K562 (cell line): ENCODE measurements at regions not wholly inside any gene's neighbourhood (a gene's known extent, or its start where the extent isn't known, plus 50 kb on each side); places are given as distances from the start of the nearest gene placed in this dataset.

Experiments
- ATAC-seq: fragments of 200-7000 bp; cut with Tn5 transposase; 3 replicates; pipeline ENCODE4 v1.9.1; 2020; ENCODE audit warnings: moderate library complexity
- BruUV-seq: library from RNA; stranded (reverse); fragments of 400-500 nt; replicated peaks from 2 replicates; lab custom pipeline; 2021; lab: Mats Ljungman, UMichigan
- CTCF ChIA-PET: fragments of 300-600 bp; formaldehyde crosslinking; extraction: SDS; loops from one replicate; lab custom pipeline; 2021; ENCODE audit warnings: low intra/inter-chr PET ratio; lab: Yijun Ruan, JAX
- POLR2A ChIA-PET: fragments of 300-600, 350-650 bp; sonication (Branson Sonifier 250); formaldehyde crosslinking; extraction: SDS; loops from one replicate; lab custom pipeline; 2021; ENCODE audit warnings: antibody characterized with exemption, inconsistent platforms; lab: Yijun Ruan, JAX
- DNase-seq, 4 experiments: peaks; one replicate each; pipeline versions ENCODE4 v3.0.0 to v3.0.0-alpha.2; 2011 to 2018; ENCODE audit warnings: low spot score in 3 of 4, mixed read lengths in 3 of 4; ENCODE audit errors: extremely low read depth in 1 of 4
- FAIRE-seq: peaks from 2 replicates; lab custom pipeline; 2011; peaks lifted over from hg19 to GRCh38; lab: Jason Lieb, UNC
- H2AFZ ChIP-seq: 2 replicates; pipeline ENCODE4 v1.6.0; 2011; ENCODE audit warnings: low read depth, low read length, control low read depth, inconsistent platforms
- H3K27ac ChIP-seq: fragments of 200-600 bp; 3 replicates; pipeline ENCODE4 v1.8.0; 2011; ENCODE audit warnings: low read depth, mild to moderate bottlenecking, control low read depth, inconsistent platforms, low read length, moderate library complexity, mixed read lengths; ENCODE audit errors: extremely low read depth
- H3K27me3 ChIP-seq, 2 experiments: fragments of 300-600 bp in 1 of 2; 2 replicates in 1 of 2; 3 replicates in 1 of 2; pipeline versions ENCODE4 v1.6.0 to v1.8.0; 2011; ENCODE audit warnings: inconsistent platforms in 2 of 2, low read length in 2 of 2, mild to moderate bottlenecking in 1 of 2, mixed read lengths in 1 of 2, moderate library complexity in 1 of 2; ENCODE audit not compliant: control insufficient read depth in 2 of 2, insufficient read depth in 2 of 2
- H3K36me3 ChIP-seq: fragments of 300-600 bp; 3 replicates; pipeline ENCODE4 v1.8.0; 2011; ENCODE audit warnings: mild to moderate bottlenecking, low read length, inconsistent platforms; ENCODE audit not compliant: control insufficient read depth, insufficient read depth
- H3K4me1 ChIP-seq, 2 experiments: fragments of 200-600 bp in 1 of 2; replicated peaks in 1 of 2; 2 replicates in 1 of 2; 3 replicates in 1 of 2; pipeline versions ENCODE4 v1.5.1 to v1.8.0; 2011; ENCODE audit warnings: inconsistent platforms in 2 of 2, low read length in 2 of 2, mild to moderate bottlenecking in 1 of 2, mixed read lengths in 1 of 2, moderate library complexity in 1 of 2; ENCODE audit not compliant: control insufficient read depth in 2 of 2, insufficient read depth in 2 of 2
- H3K4me2 ChIP-seq: 2 replicates; pipeline ENCODE4 v1.6.1; 2011; ENCODE audit warnings: low read length, control low read depth, inconsistent platforms, mixed read lengths; ENCODE audit not compliant: insufficient read depth
- H3K4me3 ChIP-seq: fragments of 200-600 bp; sonication (generic), shearing (Covaris generic); 2 replicates; pipeline ENCODE4 v1.5.1; 2016; ENCODE audit warnings: control low read depth, inconsistent platforms
- H3K79me2 ChIP-seq: fragments of 200-600 bp; 3 replicates; pipeline ENCODE4 v1.8.0; 2011; ENCODE audit warnings: low read length, inconsistent platforms; ENCODE audit not compliant: control insufficient read depth, insufficient read depth
- H3K9ac ChIP-seq, 2 experiments: 2 replicates each; pipeline versions ENCODE4 v1.6.0 to v1.6.1; 2011; ENCODE audit warnings: low read depth in 2 of 2, low read length in 2 of 2, control low read depth in 1 of 2, inconsistent platforms in 1 of 2, mild to moderate bottlenecking in 1 of 2, mixed read lengths in 1 of 2; ENCODE audit not compliant: insufficient read depth in 1 of 2
- H3K9me1 ChIP-seq: one replicate; pipeline ENCODE4 v1.6.0; 2011; ENCODE audit warnings: inconsistent platforms, mild to moderate bottlenecking, low read length, moderate library complexity; ENCODE audit not compliant: control insufficient read depth, insufficient read depth
- H3K9me3 ChIP-seq: replicated peaks from 2 replicates; pipeline ENCODE4 v1.5.1; 2011; ENCODE audit warnings: low read depth, low read length, inconsistent platforms; ENCODE audit not compliant: control insufficient read depth, insufficient read depth
- H4K20me1 ChIP-seq: replicated peaks from 2 replicates; pipeline ENCODE4 v1.6.1; 2011; ENCODE audit warnings: low read length, inconsistent platforms, mixed read lengths; ENCODE audit not compliant: control insufficient read depth, insufficient read depth
- CBFB ChIP-seq: sonication (generic); formaldehyde crosslinking; IDR thresholded peaks from 2 replicates; pipeline ENCODE4 v1.4.0; 2020; ENCODE audit warnings: mild to moderate bottlenecking, missing genetic modification reagents
- HDAC1 ChIP-seq, 2 experiments: fragments of 450-650 bp; IDR thresholded peaks; 2 replicates each; pipeline ENCODE4 v1.6.1; 2016 to 2017; ENCODE audit warnings: inconsistent platforms in 1 of 2, mild to moderate bottlenecking in 1 of 2, moderate library complexity in 1 of 2
- WGBS: fragments of 100-300 bp; shearing (Covaris generic); methylation state at CpG from one replicate; pipeline ENCODE4 v1.1.6; 2016; ENCODE audit warnings: low coverage, mixed read lengths; ENCODE audit not compliant: insufficient coverage; ENCODE audit errors: missing lambda C conversion rate; 5-methylcytosine and 5-hydroxymethylcytosine counted together
- in situ Hi-C: fragments of 300-500 bp; cut with MboI; formaldehyde crosslinking; loops from 4 replicates; pipeline ENCODE4 v1.15.0; 2018; ENCODE audit warnings: inconsistent platforms, mixed read lengths
- intact Hi-C: fragments of 100-400 bp; cut with micrococcal nuclease; formaldehyde crosslinking; loops from 2 replicates; pipeline ENCODE4 v1.14.2; 2022
- TF ChIP-seq, protein P1 (sequence below): fragments of 450-650 bp; IDR thresholded peaks from 2 replicates; pipeline ENCODE4 v1.6.1; 2016; ENCODE audit warnings: mild to moderate bottlenecking, moderate library complexity

DNA sequence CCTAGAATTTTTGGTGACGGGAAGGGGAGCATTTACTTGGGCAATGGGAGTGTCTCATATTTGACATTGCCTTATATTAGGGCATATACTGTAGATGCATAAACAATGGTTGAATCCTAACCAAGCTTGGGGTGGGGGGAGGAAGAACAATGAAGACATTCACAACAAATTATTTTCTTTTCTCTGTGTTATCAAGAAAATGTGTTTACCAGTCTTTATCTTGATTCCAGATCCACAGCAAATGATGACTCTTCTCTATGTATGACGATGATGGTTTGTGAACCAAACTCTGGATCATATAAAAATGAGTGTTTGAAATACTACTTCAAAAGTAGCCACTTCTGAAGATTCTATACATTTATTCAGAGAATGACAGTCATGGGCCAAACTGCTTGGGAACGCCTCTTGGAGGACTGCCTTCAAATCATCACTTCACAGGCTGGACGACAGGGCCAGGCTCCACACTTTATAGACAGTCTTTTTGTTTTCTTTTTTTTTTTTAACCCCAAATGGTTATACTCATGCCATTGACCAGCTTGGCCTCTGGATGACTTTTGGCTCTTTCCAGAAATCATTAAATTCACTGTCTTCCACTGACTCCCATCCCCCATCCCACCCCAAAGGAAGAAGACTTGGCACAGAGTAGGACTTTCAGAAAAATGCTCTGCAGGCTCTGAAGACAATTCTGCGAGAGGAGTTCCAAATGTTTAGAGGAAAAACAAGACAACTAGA lies 123.8 kb upstream of the LIFR start:
- Histone ChIP-seq H3K36me3 (no peaks in the 10 kb centered on the region), H3K9ac (no peak overlapping the region), H3K27me3 (no peaks in the 10 kb centered on the region), H3K4me1 (no peaks in the 10 kb centered on the region), H3K27ac (no peak overlapping the region), H3K9me1 (no peaks in the 10 kb centered on the region), H3K79me2 (no peaks in the 10 kb centered on the region), H3K4me3 (no peak overlapping the region), H3K4me2 (no peak overlapping the region), H3K9me3 (no peaks in the 10 kb centered on the region), H4K20me1 (no peaks in the 10 kb centered on the region), H2AFZ (no peak overlapping the region)
- DNase-seq (no peak), ATAC-seq (no peak), FAIRE-seq (no peak)
- TF ChIP-seq CBFB (CRISPR knock-in tag) (no peak), HDAC1 (IDR thresholded peaks at IDR 0.05) (no peak)
- TF ChIP-seq, protein P1, sequence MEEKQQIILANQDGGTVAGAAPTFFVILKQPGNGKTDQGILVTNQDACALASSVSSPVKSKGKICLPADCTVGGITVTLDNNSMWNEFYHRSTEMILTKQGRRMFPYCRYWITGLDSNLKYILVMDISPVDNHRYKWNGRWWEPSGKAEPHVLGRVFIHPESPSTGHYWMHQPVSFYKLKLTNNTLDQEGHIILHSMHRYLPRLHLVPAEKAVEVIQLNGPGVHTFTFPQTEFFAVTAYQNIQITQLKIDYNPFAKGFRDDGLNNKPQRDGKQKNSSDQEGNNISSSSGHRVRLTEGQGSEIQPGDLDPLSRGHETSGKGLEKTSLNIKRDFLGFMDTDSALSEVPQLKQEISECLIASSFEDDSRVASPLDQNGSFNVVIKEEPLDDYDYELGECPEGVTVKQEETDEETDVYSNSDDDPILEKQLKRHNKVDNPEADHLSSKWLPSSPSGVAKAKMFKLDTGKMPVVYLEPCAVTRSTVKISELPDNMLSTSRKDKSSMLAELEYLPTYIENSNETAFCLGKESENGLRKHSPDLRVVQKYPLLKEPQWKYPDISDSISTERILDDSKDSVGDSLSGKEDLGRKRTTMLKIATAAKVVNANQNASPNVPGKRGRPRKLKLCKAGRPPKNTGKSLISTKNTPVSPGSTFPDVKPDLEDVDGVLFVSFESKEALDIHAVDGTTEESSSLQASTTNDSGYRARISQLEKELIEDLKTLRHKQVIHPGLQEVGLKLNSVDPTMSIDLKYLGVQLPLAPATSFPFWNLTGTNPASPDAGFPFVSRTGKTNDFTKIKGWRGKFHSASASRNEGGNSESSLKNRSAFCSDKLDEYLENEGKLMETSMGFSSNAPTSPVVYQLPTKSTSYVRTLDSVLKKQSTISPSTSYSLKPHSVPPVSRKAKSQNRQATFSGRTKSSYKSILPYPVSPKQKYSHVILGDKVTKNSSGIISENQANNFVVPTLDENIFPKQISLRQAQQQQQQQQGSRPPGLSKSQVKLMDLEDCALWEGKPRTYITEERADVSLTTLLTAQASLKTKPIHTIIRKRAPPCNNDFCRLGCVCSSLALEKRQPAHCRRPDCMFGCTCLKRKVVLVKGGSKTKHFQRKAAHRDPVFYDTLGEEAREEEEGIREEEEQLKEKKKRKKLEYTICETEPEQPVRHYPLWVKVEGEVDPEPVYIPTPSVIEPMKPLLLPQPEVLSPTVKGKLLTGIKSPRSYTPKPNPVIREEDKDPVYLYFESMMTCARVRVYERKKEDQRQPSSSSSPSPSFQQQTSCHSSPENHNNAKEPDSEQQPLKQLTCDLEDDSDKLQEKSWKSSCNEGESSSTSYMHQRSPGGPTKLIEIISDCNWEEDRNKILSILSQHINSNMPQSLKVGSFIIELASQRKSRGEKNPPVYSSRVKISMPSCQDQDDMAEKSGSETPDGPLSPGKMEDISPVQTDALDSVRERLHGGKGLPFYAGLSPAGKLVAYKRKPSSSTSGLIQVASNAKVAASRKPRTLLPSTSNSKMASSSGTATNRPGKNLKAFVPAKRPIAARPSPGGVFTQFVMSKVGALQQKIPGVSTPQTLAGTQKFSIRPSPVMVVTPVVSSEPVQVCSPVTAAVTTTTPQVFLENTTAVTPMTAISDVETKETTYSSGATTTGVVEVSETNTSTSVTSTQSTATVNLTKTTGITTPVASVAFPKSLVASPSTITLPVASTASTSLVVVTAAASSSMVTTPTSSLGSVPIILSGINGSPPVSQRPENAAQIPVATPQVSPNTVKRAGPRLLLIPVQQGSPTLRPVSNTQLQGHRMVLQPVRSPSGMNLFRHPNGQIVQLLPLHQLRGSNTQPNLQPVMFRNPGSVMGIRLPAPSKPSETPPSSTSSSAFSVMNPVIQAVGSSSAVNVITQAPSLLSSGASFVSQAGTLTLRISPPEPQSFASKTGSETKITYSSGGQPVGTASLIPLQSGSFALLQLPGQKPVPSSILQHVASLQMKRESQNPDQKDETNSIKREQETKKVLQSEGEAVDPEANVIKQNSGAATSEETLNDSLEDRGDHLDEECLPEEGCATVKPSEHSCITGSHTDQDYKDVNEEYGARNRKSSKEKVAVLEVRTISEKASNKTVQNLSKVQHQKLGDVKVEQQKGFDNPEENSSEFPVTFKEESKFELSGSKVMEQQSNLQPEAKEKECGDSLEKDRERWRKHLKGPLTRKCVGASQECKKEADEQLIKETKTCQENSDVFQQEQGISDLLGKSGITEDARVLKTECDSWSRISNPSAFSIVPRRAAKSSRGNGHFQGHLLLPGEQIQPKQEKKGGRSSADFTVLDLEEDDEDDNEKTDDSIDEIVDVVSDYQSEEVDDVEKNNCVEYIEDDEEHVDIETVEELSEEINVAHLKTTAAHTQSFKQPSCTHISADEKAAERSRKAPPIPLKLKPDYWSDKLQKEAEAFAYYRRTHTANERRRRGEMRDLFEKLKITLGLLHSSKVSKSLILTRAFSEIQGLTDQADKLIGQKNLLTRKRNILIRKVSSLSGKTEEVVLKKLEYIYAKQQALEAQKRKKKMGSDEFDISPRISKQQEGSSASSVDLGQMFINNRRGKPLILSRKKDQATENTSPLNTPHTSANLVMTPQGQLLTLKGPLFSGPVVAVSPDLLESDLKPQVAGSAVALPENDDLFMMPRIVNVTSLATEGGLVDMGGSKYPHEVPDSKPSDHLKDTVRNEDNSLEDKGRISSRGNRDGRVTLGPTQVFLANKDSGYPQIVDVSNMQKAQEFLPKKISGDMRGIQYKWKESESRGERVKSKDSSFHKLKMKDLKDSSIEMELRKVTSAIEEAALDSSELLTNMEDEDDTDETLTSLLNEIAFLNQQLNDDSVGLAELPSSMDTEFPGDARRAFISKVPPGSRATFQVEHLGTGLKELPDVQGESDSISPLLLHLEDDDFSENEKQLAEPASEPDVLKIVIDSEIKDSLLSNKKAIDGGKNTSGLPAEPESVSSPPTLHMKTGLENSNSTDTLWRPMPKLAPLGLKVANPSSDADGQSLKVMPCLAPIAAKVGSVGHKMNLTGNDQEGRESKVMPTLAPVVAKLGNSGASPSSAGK: no peak
- intact Hi-C loops: no loop called here
- WGBS: 1% methylated on average over 5 of the region's 5 CpGs
- no TSS peak for BruUV-seq
- ChIA-PET POLR2A (no interaction called here), CTCF (interaction anchor here (0.6 kb wide), 1 partner anchor 264 kb away, joined by 3 read pairs; no protein-coding TSS in a partner anchor)
- in situ Hi-C loops: no loop called here
